ENCODE measurements at regions not wholly inside any gene's neighbourhood (a gene's known extent, or its start where the extent isn't known, plus 50 kb on each side); places are given as distances from the start of the nearest gene placed in this dataset.

- TF ChIP-seq CTCF (IDR thresholded peaks at IDR 0.05) (no peak), POLR2A (IDR thresholded peaks at IDR 0.05) (no peak)
Observed at GRCh38 chr13:67914535-67914934, 684.4 kb upstream of the PCDH9 start.
